ENCODE measurements at regions not wholly inside any gene's neighbourhood (a gene's known extent, or its start where the extent isn't known, plus 50 kb on each side); places are given as distances from the start of the nearest gene placed in this dataset.
"Not testable (repeated sequence)": the region's sequence is repeated elsewhere in the genome, so short reads cannot be mapped to it uniquely, and the experiment has no call there.

GRCh38 chr9:15077946-15078729, 167.9 kb upstream of the FREM1 start:
- DNase-seq = no peak
- intact Hi-C loops (cut with micrococcal nuclease) = no loop called here
- Mint-ChIP-seq H3K4me3 (no peak overlapping the region), H3K36me3 (ENCODE audit: low read depth) (no peaks in the 10 kb centered on the region), H3K9me3 (peaks cover 2% of the 10 kb centered on the region), H3K4me1 (ENCODE audit: low read depth) (no peaks in the 10 kb centered on the region), H3K27me3 (ENCODE audit: low read depth) (peaks cover 3% of the 10 kb centered on the region), H3K27ac (no peak overlapping the region)
- CTCF ChIA-PET = no interaction called here

- H3K4me1 Mint-ChIP-seq (ENCODE audit: low read depth) = peaks cover 2% of the 10 kb centered on the region
- intact Hi-C loops (cut with micrococcal nuclease) = no loop called here
- no peak overlapping the region for H3K27ac Mint-ChIP-seq
- peaks cover 2% of the 10 kb centered on the region for H3K9me3 Mint-ChIP-seq
- H3K27me3 Mint-ChIP-seq (ENCODE audit: low read depth) = peaks cover 3% of the 10 kb centered on the region
- H3K4me3 Mint-ChIP-seq = no peak overlapping the region
- CTCF ChIA-PET = interaction anchor here (0.6 kb wide), 1 partner anchor 58 kb away, joined by 6 read pairs; no protein-coding TSS in a partner anchor
- H3K36me3 Mint-ChIP-seq (ENCODE audit: low read depth) = no peaks in the 10 kb centered on the region
- DNase-seq = no peak
Measured at GRCh38 chr9:15073620-15074019, 163.4 kb upstream of the FREM1 start.

GRCh38 chr9:15070716-15071115, 160.5 kb upstream of the FREM1 start:
- intact Hi-C loops (cut with micrococcal nuclease) = no loop called here
- peaks cover 2% of the 10 kb centered on the region for H3K4me1 Mint-ChIP-seq (ENCODE audit: low read depth)
- no peak for DNase-seq
- H3K9me3 Mint-ChIP-seq = peaks cover 2% of the 10 kb centered on the region
- no peaks in the 10 kb centered on the region for H3K36me3 Mint-ChIP-seq (ENCODE audit: low read depth)
- CTCF ChIA-PET = no interaction called here
- H3K27ac Mint-ChIP-seq = no peak overlapping the region
- H3K27me3 Mint-ChIP-seq (ENCODE audit: low read depth) = no peaks in the 10 kb centered on the region
- H3K4me3 Mint-ChIP-seq = no peak overlapping the region

DNA sequence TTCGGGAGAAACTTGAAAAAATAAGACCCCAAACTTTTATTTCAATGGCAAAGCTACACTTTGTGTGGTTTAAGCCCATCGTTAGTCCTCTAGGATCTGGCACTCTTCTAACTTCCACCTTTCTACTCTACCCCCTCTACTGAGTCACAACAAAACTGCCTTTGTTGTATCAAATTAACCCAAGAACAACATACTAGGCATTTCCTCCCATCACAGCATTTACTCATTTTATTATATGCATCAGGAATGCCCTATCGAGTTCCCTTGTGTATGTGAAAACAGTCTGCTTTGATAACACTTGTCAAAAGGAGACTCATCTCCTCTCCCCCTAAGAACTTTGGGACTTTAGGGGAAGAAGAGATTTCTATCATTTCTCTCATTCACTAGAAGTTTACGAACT, 158.9 kb upstream of the FREM1 start:
- Mint-ChIP-seq H3K36me3 (ENCODE audit: low read depth) (no peaks in the 10 kb centered on the region), H3K4me3 (no peak overlapping the region), H3K27me3 (ENCODE audit: low read depth) (no peaks in the 10 kb centered on the region), H3K4me1 (ENCODE audit: low read depth) (peaks cover 2% of the 10 kb centered on the region), H3K9me3 (no peaks in the 10 kb centered on the region), H3K27ac (no peak overlapping the region)
- DNase-seq = no peak
- intact Hi-C loops (cut with micrococcal nuclease) = no loop called here
- CTCF ChIA-PET = interaction anchor here (1.6 kb wide), 1 partner anchor 36 kb away, joined by 3 read pairs; no protein-coding TSS in a partner anchor

GRCh38 chr9:15068261-15068660, 158.0 kb upstream of the FREM1 start:
- CTCF ChIA-PET = interaction anchor here (1.6 kb wide), 1 partner anchor 37 kb away, joined by 3 read pairs; no protein-coding TSS in a partner anchor
- H3K4me1 Mint-ChIP-seq (ENCODE audit: low read depth) = peaks cover 2% of the 10 kb centered on the region
- H3K27ac Mint-ChIP-seq = no peak overlapping the region
- no peaks in the 10 kb centered on the region for H3K9me3 Mint-ChIP-seq
- intact Hi-C loops (cut with micrococcal nuclease) = no loop called here
- DNase-seq = no peak
- peaks cover 2% of the 10 kb centered on the region for H3K27me3 Mint-ChIP-seq (ENCODE audit: low read depth)
- no peak overlapping the region for H3K4me3 Mint-ChIP-seq
- H3K36me3 Mint-ChIP-seq (ENCODE audit: low read depth) = no peaks in the 10 kb centered on the region

DNA sequence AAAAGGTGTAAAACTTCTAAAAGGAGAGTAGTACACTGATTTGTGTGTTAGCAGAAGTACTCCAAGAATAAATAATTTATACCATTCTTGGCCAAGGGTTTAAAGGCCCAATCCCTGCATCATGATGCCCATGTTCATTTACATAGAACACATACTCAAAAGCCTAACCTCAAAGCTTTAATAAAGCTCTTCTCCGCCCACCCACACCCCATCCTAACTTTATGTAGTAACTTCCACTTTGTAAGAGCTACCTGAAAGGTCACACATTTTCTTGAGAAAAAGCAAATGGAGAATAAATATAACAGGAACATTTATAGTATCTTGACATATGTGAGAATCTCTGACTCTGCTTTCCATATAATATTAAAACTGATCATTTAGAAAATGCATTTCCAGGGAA, 148.8 kb upstream of the FREM1 start:
- DNase-seq = no peak
- Mint-ChIP-seq H3K27me3 (ENCODE audit: low read depth) (peaks cover 10% of the 10 kb centered on the region), H3K4me1 (ENCODE audit: low read depth) (no peaks in the 10 kb centered on the region), H3K27ac (no peak overlapping the region), H3K9me3 (no peaks in the 10 kb centered on the region), H3K36me3 (ENCODE audit: low read depth) (no peaks in the 10 kb centered on the region), H3K4me3 (no peak overlapping the region)
- intact Hi-C loops (cut with micrococcal nuclease) = no loop called here
- CTCF ChIA-PET = no interaction called here

- no peaks in the 10 kb centered on the region for H3K4me1 Mint-ChIP-seq (ENCODE audit: low read depth)
- CTCF ChIA-PET = no interaction called here
- no peaks in the 10 kb centered on the region for H3K36me3 Mint-ChIP-seq (ENCODE audit: low read depth)
- no peak for DNase-seq
- no peak overlapping the region for H3K4me3 Mint-ChIP-seq
- H3K27me3 Mint-ChIP-seq (ENCODE audit: low read depth) = peaks cover 8% of the 10 kb centered on the region
- H3K27ac Mint-ChIP-seq = no peak overlapping the region
- H3K9me3 Mint-ChIP-seq = no peaks in the 10 kb centered on the region
- intact Hi-C loops (cut with micrococcal nuclease) = no loop called here
Measured at GRCh38 chr9:15058236-15058635, 148.0 kb upstream of the FREM1 start.

DNA sequence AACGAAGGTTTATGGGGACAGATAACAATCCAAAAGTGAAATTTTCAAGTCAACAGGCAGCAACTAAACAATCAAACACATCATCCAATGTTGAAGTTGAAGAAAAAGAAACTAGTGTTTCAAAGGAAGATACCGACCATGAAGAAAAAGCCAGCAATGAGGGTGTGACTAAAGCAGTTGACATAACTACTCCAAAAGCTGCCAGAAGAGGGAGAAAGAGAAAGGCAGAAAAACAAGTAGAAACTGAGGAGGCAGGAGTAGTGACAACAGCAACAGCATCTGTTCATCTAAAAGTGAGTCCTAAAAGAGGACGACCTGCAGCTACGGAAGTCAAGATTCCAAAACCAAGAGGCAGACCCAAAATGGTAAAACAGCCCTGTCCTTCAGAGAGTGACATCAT, 145.1 kb upstream of the FREM1 start:
- intact Hi-C loops (cut with micrococcal nuclease); H3K27ac Mint-ChIP-seq; H3K27me3 Mint-ChIP-seq (ENCODE audit: low read depth); H3K36me3 Mint-ChIP-seq (ENCODE audit: low read depth); H3K9me3 Mint-ChIP-seq; H3K4me1 Mint-ChIP-seq (ENCODE audit: low read depth); DNase-seq; CTCF ChIA-PET; H3K4me3 Mint-ChIP-seq: not testable (repeated sequence)

DNA sequence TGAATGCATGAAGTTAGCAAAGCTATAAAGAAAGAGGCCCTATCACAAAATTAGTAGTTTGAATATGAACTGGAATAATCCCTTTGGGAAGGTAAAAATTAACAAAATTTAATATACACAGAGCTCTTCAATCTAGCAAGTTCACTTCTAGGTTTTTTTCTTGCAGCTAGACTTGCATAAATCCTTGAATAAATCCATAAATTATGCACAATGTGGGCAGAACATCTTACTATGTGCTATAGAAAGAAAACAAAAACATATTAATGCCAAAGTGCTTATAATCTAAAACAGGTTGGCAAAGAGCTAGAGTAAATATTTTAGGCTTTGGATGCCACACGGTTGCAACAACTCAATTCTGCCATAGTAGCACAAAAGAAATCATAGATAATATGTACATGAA, 138.5 kb upstream of the FREM1 start:
- Mint-ChIP-seq H3K36me3 (ENCODE audit: low read depth) (no peaks in the 10 kb centered on the region), H3K27me3 (ENCODE audit: low read depth) (no peaks in the 10 kb centered on the region)
- DNase-seq = no peak

DNA sequence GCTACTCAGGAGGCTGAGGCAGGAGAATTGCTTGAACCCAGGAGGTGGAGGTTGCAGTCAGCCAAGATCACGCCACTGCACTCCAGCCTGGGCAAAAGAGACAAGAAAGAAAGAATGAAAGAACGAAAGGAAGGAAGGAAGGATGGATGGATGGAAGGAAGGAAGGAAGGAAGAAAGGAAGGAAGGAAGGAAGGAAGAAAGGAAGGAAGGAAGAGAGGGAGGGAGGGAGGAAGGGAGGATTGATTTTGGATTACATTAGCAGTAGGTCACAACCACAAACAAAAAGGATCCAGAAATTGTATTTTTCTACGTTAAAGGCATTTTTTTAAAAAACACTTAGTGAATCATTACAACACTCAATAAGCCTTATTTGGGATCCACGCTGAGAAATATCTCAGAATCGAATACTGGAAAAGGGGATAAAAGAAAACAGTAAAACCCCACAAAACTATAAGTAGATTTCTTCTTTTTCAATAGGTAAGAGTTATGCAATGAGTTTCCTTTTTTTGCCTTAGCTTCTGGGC, 136.9 kb upstream of the FREM1 start:
- Mint-ChIP-seq H3K36me3 (ENCODE audit: low read depth) (no peaks in the 10 kb centered on the region), H3K4me1 (ENCODE audit: low read depth) (no peaks in the 10 kb centered on the region), H3K27me3 (ENCODE audit: low read depth) (no peaks in the 10 kb centered on the region), H3K9me3 (no peaks in the 10 kb centered on the region), H3K4me3 (no peak overlapping the region), H3K27ac (no peak overlapping the region)
- intact Hi-C loops (cut with micrococcal nuclease) = no loop called here
- CTCF ChIA-PET = no interaction called here
- no peak for DNase-seq

More for the DNA sequence above, 138.5 kb upstream of the FREM1 start:
- no peaks in the 10 kb centered on the region for H3K4me1 Mint-ChIP-seq (ENCODE audit: low read depth)
- CTCF ChIA-PET = no interaction called here
- H3K9me3 Mint-ChIP-seq = no peaks in the 10 kb centered on the region
- intact Hi-C loops (cut with micrococcal nuclease) = no loop called here
- no peak overlapping the region for H3K4me3 Mint-ChIP-seq
- no peak overlapping the region for H3K27ac Mint-ChIP-seq

- peaks cover 3% of the 10 kb centered on the region for H3K9me3 Mint-ChIP-seq
- no peaks in the 10 kb centered on the region for H3K4me1 Mint-ChIP-seq (ENCODE audit: low read depth)
- CTCF ChIA-PET = interaction anchor here (1.2 kb wide), 1 partner anchor 71 kb away, joined by 3 read pairs; no protein-coding TSS in a partner anchor
- no peak for DNase-seq
- no peak overlapping the region for H3K27ac Mint-ChIP-seq
- H3K4me3 Mint-ChIP-seq = no peak overlapping the region
- intact Hi-C loops (cut with micrococcal nuclease) = no loop called here
- no peaks in the 10 kb centered on the region for H3K36me3 Mint-ChIP-seq (ENCODE audit: low read depth)
- H3K27me3 Mint-ChIP-seq (ENCODE audit: low read depth) = peaks cover 2% of the 10 kb centered on the region
Measured at GRCh38 chr9:15033316-15033715, 123.1 kb upstream of the FREM1 start.

GRCh38 chr9:15032860-15033259, 122.6 kb upstream of the FREM1 start:
- peaks cover 3% of the 10 kb centered on the region for H3K9me3 Mint-ChIP-seq
- H3K27me3 Mint-ChIP-seq (ENCODE audit: low read depth) = peaks cover 6% of the 10 kb centered on the region
- H3K4me1 Mint-ChIP-seq (ENCODE audit: low read depth) = no peaks in the 10 kb centered on the region
- intact Hi-C loops (cut with micrococcal nuclease) = no loop called here
- no peak overlapping the region for H3K4me3 Mint-ChIP-seq
- CTCF ChIA-PET = no interaction called here
- DNase-seq = no peak
- no peak overlapping the region for H3K27ac Mint-ChIP-seq
- no peaks in the 10 kb centered on the region for H3K36me3 Mint-ChIP-seq (ENCODE audit: low read depth)

DNA sequence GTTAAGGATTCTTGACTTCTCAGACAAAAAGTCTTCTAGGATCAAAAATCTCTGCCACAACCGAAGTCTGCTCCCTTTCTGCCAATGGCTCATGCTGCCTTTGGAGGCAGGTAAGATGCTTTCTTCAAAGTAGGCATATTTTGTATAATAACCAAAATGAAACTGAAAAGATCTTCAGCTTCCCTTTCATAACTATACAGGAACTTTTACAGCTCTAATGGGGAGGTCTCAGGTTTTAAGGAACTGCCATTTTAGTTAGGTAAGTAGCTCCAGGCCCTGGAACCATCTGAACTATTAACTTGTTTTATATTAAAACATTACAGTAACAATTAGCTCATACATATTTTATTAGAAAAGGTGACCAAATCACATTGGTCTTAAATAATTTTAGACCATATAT, 110.9 kb upstream of the FREM1 start:
- Mint-ChIP-seq H3K9me3 (no peaks in the 10 kb centered on the region), H3K36me3 (ENCODE audit: low read depth) (no peaks in the 10 kb centered on the region), H3K4me3 (no peak overlapping the region), H3K4me1 (ENCODE audit: low read depth) (no peaks in the 10 kb centered on the region), H3K27me3 (ENCODE audit: low read depth) (no peaks in the 10 kb centered on the region), H3K27ac (no peak overlapping the region)
- intact Hi-C loops (cut with micrococcal nuclease) = no loop called here
- no peak for DNase-seq
- CTCF ChIA-PET = interaction anchor here (1.1 kb wide), 1 partner anchor 8 kb away, joined by 5 read pairs; no protein-coding TSS in a partner anchor
